A673 (cell line): ENCODE measurements at regions not wholly inside any gene's neighbourhood (a gene's known extent, or its start where the extent isn't known, plus 50 kb on each side); places are given as distances from the start of the nearest gene placed in this dataset.

Experiments
- BruUV-seq: library from RNA; stranded (reverse); fragments of 400-500 nt; replicated peaks from 2 replicates; lab custom pipeline; 2021; lab: Mats Ljungman, UMichigan
- CTCF ChIA-PET: fragments of 300-600 bp; sonication (Branson Sonifier 250); formaldehyde crosslinking; loops from one replicate; lab custom pipeline; 2022; ENCODE audit warnings: antibody characterized with exemption; lab: Charles Lee
- POLR2A ChIA-PET: fragments of 300-600 bp; sonication (Branson Sonifier 250); formaldehyde crosslinking; loops from one replicate; lab custom pipeline; 2022; ENCODE audit warnings: antibody characterized with exemption; ENCODE audit not compliant: low non-redundant PET; lab: Charles Lee
- DNase-seq: peaks from one replicate; pipeline ENCODE4 v3.0.0-alpha.2; 2015; ENCODE audit warnings: low spot score
- H3K27ac ChIP-seq: fragments of 200-600 bp; sonication (generic); 2 replicates; pipeline ENCODE4 v1.5.1; 2016; ENCODE audit warnings: mixed run types, low read depth, mild to moderate bottlenecking, mixed read lengths, antibody characterized with exemption, low read length; ENCODE audit not compliant: poor library complexity, severe bottlenecking
- H3K27me3 ChIP-seq: fragments of 200-600 bp; sonication (generic); replicated peaks from 2 replicates; pipeline ENCODE4 v1.6.1; 2017; ENCODE audit warnings: mixed run types, low read depth, mild to moderate bottlenecking, mixed read lengths, antibody characterized with exemption, low read length; ENCODE audit not compliant: insufficient read depth, poor library complexity
- H3K36me3 ChIP-seq: fragments of 200-600 bp; sonication (generic); 2 replicates; pipeline ENCODE4 v1.6.1; 2016; ENCODE audit warnings: mixed run types, mild to moderate bottlenecking, mixed read lengths, antibody characterized with exemption, low read length; ENCODE audit not compliant: insufficient read depth, poor library complexity, severe bottlenecking
- H3K4me1 ChIP-seq: fragments of 200-600 bp; sonication (generic); 2 replicates; pipeline ENCODE4 v1.6.1; 2017; ENCODE audit warnings: mixed run types, mild to moderate bottlenecking, mixed read lengths, antibody characterized with exemption, low read length; ENCODE audit not compliant: insufficient read depth, poor library complexity, severe bottlenecking
- H3K4me3 ChIP-seq: fragments of 200-600 bp; sonication (generic); 2 replicates; pipeline ENCODE4 v1.5.1; 2016; ENCODE audit warnings: low read depth, mixed run types, mild to moderate bottlenecking, mixed read lengths, low read length; ENCODE audit not compliant: poor library complexity, severe bottlenecking
- H3K9me3 ChIP-seq: fragments of 200-600 bp; sonication (generic); 2 replicates; pipeline ENCODE4 v1.6.1; 2016; ENCODE audit warnings: mixed run types, low read depth, mild to moderate bottlenecking, mixed read lengths, antibody characterized with exemption, low read length; ENCODE audit not compliant: poor library complexity, severe bottlenecking
- EZH2 ChIP-seq: fragments of 200-600 bp; sonication (generic); IDR thresholded peaks from 2 replicates; pipeline ENCODE4 v1.6.1; 2017; ENCODE audit warnings: borderline replicate concordance, low read depth, mild to moderate bottlenecking, mixed read lengths, antibody characterized with exemption, low read length; ENCODE audit not compliant: poor library complexity, severe bottlenecking
- intact Hi-C: fragments of 100-400 bp; cut with micrococcal nuclease; formaldehyde crosslinking; loops from one replicate; pipeline ENCODE4 v1.10.0; 2022; ENCODE audit not compliant: unreplicated experiment
- TF ChIP-seq, protein P1 (sequence below): fragments of 300-800, 200-600 bp; sonication (generic); conservative IDR thresholded peaks from 2 replicates; pipeline ENCODE4 v1.5.1; 2017; ENCODE audit warnings: low read depth, mild to moderate bottlenecking, antibody characterized with exemption, low read length, moderate library complexity, mixed read lengths

GRCh38 chr3:147113293-147114044 lies 292.9 kb downstream of the ZIC4 start:
- Histone ChIP-seq H3K4me1 (no peaks in the 10 kb centered on the region), H3K27me3 (no peaks in the 10 kb centered on the region), H3K27ac (no peak overlapping the region), H3K9me3 (no peaks in the 10 kb centered on the region), H3K4me3 (no peak overlapping the region), H3K36me3 (no peaks in the 10 kb centered on the region)
- intact Hi-C loops, result no loop called here
- BruUV-seq, result no TSS peak
- ChIA-PET CTCF (no interaction called here), POLR2A (no interaction called here)
- TF ChIP-seq, protein P1, sequence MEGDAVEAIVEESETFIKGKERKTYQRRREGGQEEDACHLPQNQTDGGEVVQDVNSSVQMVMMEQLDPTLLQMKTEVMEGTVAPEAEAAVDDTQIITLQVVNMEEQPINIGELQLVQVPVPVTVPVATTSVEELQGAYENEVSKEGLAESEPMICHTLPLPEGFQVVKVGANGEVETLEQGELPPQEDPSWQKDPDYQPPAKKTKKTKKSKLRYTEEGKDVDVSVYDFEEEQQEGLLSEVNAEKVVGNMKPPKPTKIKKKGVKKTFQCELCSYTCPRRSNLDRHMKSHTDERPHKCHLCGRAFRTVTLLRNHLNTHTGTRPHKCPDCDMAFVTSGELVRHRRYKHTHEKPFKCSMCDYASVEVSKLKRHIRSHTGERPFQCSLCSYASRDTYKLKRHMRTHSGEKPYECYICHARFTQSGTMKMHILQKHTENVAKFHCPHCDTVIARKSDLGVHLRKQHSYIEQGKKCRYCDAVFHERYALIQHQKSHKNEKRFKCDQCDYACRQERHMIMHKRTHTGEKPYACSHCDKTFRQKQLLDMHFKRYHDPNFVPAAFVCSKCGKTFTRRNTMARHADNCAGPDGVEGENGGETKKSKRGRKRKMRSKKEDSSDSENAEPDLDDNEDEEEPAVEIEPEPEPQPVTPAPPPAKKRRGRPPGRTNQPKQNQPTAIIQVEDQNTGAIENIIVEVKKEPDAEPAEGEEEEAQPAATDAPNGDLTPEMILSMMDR, result no peak
- DNase-seq, result peak; percentile 60

GRCh38 chr3:147099076-147099475 lies 307.3 kb downstream of the ZIC4 start:
- Histone ChIP-seq H3K27ac (no peak overlapping the region), H3K4me1 (no peaks in the 10 kb centered on the region), H3K36me3 (no peaks in the 10 kb centered on the region), H3K4me3 (no peak overlapping the region), H3K9me3 (peaks cover 4% of the 10 kb centered on the region), H3K27me3 (no peaks in the 10 kb centered on the region)
- intact Hi-C loops, result no loop called here
- BruUV-seq, result no TSS peak
- POLR2A ChIA-PET, result no interaction called here
- CTCF ChIA-PET, result no interaction called here
- TF ChIP-seq, protein P1, result no peak
- TF ChIP-seq EZH2, result no peak
- DNase-seq, result no peak

DNA sequence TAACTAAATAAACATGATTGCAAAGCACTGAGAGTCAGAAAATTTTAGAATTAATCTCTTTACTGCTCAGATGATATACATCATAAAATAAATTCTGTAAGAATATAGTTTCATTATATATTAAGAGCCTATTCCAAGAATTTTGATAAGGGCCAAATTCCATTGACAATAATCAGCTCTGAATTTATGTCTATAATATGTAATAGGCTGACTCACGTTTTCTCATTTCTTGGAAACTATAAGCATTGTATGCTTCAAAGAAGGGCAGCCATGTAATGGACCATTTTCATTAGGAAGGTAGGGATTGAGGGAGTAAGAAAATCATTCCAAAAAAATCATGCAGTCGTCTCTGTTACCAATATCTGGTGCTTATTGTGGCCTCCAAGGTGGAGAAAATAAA lies 315.9 kb downstream of the ZIC4 start:
- H3K27ac ChIP-seq, result no peak overlapping the region
- intact Hi-C loops, result no loop called here
- H3K36me3 ChIP-seq, result no peaks in the 10 kb centered on the region
- ChIA-PET CTCF (no interaction called here), POLR2A (no interaction called here)
- no peaks in the 10 kb centered on the region for H3K4me1 ChIP-seq
- no peak for TF ChIP-seq EZH2
- TF ChIP-seq, protein P1, result no peak
- no peak overlapping the region for H3K4me3 ChIP-seq
- no TSS peak for BruUV-seq
- no peaks in the 10 kb centered on the region for H3K27me3 ChIP-seq
- no peaks in the 10 kb centered on the region for H3K9me3 ChIP-seq
- no peak for DNase-seq
